ENCODE measurements at regions not wholly inside any gene's neighbourhood (a gene's known extent, or its start where the extent isn't known, plus 50 kb on each side); places are given as distances from the start of the nearest gene placed in this dataset.

DNA sequence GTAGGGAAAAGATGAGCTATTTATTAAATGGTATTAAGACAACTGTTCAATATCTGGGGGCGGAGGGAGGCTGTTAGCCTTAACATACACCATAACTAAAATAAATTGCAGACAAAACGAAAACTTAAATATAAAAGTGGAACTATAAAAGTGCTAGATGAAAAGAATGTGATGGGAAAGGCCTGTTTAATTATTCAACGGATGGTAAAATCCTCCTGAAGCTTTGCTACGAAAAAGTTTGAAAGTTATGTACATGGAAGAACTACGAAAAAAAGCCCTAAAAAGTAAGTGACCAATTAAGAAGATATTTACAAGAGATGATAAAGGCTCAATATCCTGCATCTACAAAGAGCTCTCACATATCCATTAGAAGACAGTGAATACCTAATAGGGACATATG lies 197.8 kb upstream of the IER5L start:
- no peaks in the 10 kb centered on the region for H3K4me1 ChIP-seq (ENCODE audit: control insufficient read depth, insufficient read depth, low read length)
- H3K36me3 ChIP-seq (ENCODE audit: control insufficient read depth, insufficient read depth, low read length, severe bottlenecking) = no peaks in the 10 kb centered on the region
- H3K4me3 ChIP-seq (ENCODE audit: low read length) = no peak overlapping the region
- H3K27me3 ChIP-seq (replicated peaks; ENCODE audit: control insufficient read depth, insufficient read depth, low read length) = peaks cover 6% of the 10 kb centered on the region
- no peak for DNase-seq (ENCODE audit: low read depth)
- H3K9me3 ChIP-seq (ENCODE audit: control insufficient read depth, low read length) = peaks cover under 1% of the 10 kb centered on the region
- H3K9ac ChIP-seq (ENCODE audit: low read length) = no peak overlapping the region

DNA sequence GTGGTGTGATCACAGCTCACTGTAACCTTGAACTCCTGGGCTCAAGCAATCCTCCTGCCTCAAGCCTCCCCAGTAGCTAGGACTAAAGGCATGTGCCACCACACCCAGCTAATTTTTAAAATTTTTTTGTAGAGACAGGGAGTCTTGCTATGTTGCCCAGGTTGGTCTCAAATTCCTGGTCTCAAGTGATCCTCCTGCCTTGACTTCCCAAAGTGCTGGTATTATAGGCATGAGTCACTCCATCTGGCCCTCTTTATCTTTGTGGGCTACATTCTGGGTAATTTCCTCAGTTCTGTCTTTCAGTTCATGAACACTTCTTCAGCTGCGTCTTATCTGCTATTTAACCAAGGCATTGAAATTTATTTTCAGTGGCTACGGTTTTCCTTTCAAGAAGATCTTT lies 196.6 kb upstream of the IER5L start:
- H3K9ac ChIP-seq (ENCODE audit: low read length) = no peak overlapping the region
- no peak for DNase-seq (ENCODE audit: low read depth)
- H3K36me3 ChIP-seq (ENCODE audit: control insufficient read depth, insufficient read depth, low read length, severe bottlenecking) = no peaks in the 10 kb centered on the region
- peaks cover 6% of the 10 kb centered on the region for H3K27me3 ChIP-seq (replicated peaks; ENCODE audit: control insufficient read depth, insufficient read depth, low read length)
- no peak overlapping the region for H3K4me3 ChIP-seq (ENCODE audit: low read length)
- no peaks in the 10 kb centered on the region for H3K4me1 ChIP-seq (ENCODE audit: control insufficient read depth, insufficient read depth, low read length)
- peaks cover 7% of the 10 kb centered on the region for H3K9me3 ChIP-seq (ENCODE audit: control insufficient read depth, low read length)

DNA sequence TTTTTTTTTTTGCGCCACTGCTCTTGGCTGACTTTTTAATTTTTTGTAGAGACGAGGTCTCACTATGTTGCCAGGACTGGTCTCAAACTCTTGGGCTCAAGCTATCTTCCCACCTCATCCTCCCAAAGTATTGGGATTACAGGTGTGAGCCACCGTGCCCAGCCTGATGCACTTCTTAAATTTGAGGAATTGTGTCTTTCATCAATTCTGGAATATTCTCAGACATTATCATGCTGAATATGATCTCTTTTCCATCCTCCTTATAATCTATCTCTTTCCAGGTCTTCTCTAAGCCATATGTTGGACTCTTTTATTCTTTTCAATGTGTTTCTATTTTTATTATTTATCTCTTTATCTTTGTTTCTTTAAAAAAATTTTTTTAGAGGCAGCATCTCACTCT lies 196.2 kb upstream of the IER5L start:
- no peaks in the 10 kb centered on the region for H3K36me3 ChIP-seq (ENCODE audit: control insufficient read depth, insufficient read depth, low read length, severe bottlenecking)
- DNase-seq (ENCODE audit: low read depth) = no peak
- H3K9me3 ChIP-seq (ENCODE audit: control insufficient read depth, low read length) = peaks cover 11% of the 10 kb centered on the region
- no peaks in the 10 kb centered on the region for H3K4me1 ChIP-seq (ENCODE audit: control insufficient read depth, insufficient read depth, low read length)
- no peak overlapping the region for H3K4me3 ChIP-seq (ENCODE audit: low read length)
- H3K27me3 ChIP-seq (replicated peaks; ENCODE audit: control insufficient read depth, insufficient read depth, low read length) = peaks cover 6% of the 10 kb centered on the region
- H3K9ac ChIP-seq (ENCODE audit: low read length) = no peak overlapping the region

DNA sequence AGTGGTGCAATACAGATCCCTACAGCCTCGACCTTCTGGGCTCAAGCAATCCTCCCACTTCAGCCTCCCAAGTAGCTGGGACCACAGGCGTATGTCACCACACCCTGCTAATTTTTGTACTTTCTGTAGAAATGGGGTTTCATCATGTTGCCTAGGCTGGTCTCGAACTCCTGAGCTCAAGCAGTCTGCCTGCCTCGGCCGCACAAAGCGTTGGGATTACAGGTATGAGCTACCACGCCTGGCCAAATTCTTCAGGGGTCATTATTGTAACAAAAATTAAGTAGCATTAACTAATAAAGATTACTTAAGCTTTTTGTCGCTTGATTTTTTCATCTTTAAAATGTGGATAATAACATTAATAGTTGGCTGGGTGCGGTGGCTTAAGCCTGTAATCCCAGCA lies 195.3 kb upstream of the IER5L start:
- Histone ChIP-seq H3K4me3 (ENCODE audit: low read length) (no peak overlapping the region), H3K36me3 (ENCODE audit: control insufficient read depth, insufficient read depth, low read length, severe bottlenecking) (no peaks in the 10 kb centered on the region), H3K27me3 (replicated peaks; ENCODE audit: control insufficient read depth, insufficient read depth, low read length) (peaks cover 4% of the 10 kb centered on the region), H3K9ac (ENCODE audit: low read length) (no peak overlapping the region), H3K4me1 (ENCODE audit: control insufficient read depth, insufficient read depth, low read length) (no peaks in the 10 kb centered on the region), H3K9me3 (ENCODE audit: control insufficient read depth, low read length) (peaks cover 12% of the 10 kb centered on the region)
- no peak for DNase-seq (ENCODE audit: low read depth)

DNA sequence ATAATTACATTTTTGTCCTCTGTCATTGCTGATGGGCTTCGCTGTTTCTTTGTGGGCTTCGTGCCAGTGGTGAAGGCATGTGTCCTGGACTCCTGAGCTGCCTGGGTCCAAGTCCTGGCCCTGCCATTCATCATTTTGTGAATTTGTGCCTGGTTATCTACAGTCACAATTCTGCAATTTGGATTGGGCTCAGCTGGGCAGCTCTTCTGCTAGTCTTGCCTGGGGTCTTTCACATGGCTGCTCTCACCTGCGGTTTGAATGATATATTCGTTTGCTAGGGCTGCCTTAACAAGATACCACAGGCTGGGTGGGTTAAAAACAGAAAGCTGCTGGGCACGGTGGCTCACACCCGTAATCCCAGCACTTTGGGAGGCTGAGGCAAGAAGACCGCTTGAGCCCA lies 192.7 kb upstream of the IER5L start:
- Histone ChIP-seq H3K9me3 (ENCODE audit: control insufficient read depth, low read length) (peaks cover 12% of the 10 kb centered on the region), H3K4me3 (ENCODE audit: low read length) (no peak overlapping the region), H3K9ac (ENCODE audit: low read length) (no peak overlapping the region), H3K4me1 (ENCODE audit: control insufficient read depth, insufficient read depth, low read length) (no peaks in the 10 kb centered on the region), H3K27me3 (replicated peaks; ENCODE audit: control insufficient read depth, insufficient read depth, low read length) (no peaks in the 10 kb centered on the region), H3K36me3 (ENCODE audit: control insufficient read depth, insufficient read depth, low read length, severe bottlenecking) (no peaks in the 10 kb centered on the region)
- no peak for DNase-seq (ENCODE audit: low read depth)

DNA sequence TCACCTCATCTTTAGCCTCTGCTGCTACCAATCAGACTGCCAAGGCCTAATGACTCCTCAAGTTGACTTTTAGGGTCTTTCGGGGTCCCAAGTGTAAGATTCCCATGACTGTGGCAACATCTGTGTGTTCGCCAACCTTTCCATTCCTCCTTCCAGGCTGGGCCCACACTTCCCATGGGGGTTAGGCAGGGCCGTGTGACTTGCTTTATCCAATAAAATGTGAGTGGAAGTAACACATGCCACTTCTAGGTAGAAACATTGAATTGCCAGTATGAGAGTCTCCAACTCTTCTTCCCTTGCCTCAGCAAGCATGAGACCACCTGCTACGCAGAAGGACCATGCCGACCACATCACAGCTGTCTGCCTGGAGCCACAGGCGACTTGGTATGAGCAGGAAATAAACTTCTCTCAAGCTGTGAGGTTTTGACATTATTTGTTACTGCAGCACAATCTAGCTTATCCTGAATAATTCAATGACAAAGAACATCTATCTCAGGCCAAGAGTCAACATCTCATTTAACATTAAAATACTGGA lies 190.4 kb upstream of the IER5L start:
- H3K9me3 ChIP-seq (ENCODE audit: control insufficient read depth, low read length) = peaks cover 12% of the 10 kb centered on the region
- no peaks in the 10 kb centered on the region for H3K27me3 ChIP-seq (replicated peaks; ENCODE audit: control insufficient read depth, insufficient read depth, low read length)
- no peak overlapping the region for H3K9ac ChIP-seq (ENCODE audit: low read length)
- H3K4me1 ChIP-seq (ENCODE audit: control insufficient read depth, insufficient read depth, low read length) = peaks cover 8% of the 10 kb centered on the region
- no peaks in the 10 kb centered on the region for H3K36me3 ChIP-seq (ENCODE audit: control insufficient read depth, insufficient read depth, low read length, severe bottlenecking)
- DNase-seq (ENCODE audit: low read depth) = no peak
- H3K4me3 ChIP-seq (ENCODE audit: low read length) = no peak overlapping the region

DNA sequence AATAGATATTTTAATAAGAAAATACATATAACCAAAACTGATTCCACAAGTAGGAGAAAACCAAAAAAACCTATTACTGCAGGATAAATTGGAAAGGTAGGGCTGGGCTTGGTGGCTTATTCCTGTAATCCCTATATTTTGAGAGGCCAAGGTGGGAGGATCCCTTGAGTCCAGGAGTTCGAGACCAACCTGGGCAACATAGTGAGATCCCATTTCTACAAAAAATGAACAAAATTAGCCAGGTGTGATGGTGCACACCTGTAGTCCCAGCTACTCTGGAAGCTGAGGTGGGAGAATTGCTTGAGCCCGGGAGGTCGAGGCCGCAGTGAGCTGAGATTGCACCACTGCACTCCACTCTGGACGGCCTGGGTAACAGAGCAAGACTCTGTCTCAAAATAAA lies 189.2 kb upstream of the IER5L start:
- Histone ChIP-seq H3K36me3 (ENCODE audit: control insufficient read depth, insufficient read depth, low read length, severe bottlenecking) (no peaks in the 10 kb centered on the region), H3K27me3 (replicated peaks; ENCODE audit: control insufficient read depth, insufficient read depth, low read length) (no peaks in the 10 kb centered on the region), H3K4me3 (ENCODE audit: low read length) (no peak overlapping the region), H3K9me3 (ENCODE audit: control insufficient read depth, low read length) (peaks cover 12% of the 10 kb centered on the region), H3K4me1 (ENCODE audit: control insufficient read depth, insufficient read depth, low read length) (peaks cover 8% of the 10 kb centered on the region), H3K9ac (ENCODE audit: low read length) (no peak overlapping the region)
- no peak for DNase-seq (ENCODE audit: low read depth)

DNA sequence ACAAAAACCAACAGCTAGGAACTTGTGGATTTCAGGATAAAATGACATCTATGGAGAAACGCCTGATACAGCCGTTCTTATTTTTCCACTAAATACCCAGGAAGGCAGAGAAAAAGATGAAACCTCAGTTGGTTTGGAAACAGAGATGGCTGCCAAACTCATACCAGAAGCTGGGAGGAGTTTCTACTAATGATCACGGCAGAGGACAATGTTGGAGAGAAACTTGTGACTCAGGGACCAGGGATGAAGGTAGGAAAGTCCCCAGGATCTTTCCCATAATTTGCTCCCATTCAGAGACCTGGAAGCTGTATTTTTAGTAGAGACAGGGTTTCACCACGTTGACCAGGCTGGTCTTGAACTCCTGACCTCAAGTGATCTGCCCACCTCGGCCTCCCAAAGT lies 187.1 kb upstream of the IER5L start:
- Histone ChIP-seq H3K4me3 (ENCODE audit: low read length) (peak overlapping the region; percentile 73), H3K9ac (ENCODE audit: low read length) (peak overlapping the region; percentile 71), H3K36me3 (ENCODE audit: control insufficient read depth, insufficient read depth, low read length, severe bottlenecking) (no peaks in the 10 kb centered on the region), H3K4me1 (ENCODE audit: control insufficient read depth, insufficient read depth, low read length) (peaks cover 8% of the 10 kb centered on the region), H3K9me3 (ENCODE audit: control insufficient read depth, low read length) (peaks cover 6% of the 10 kb centered on the region), H3K27me3 (replicated peaks; ENCODE audit: control insufficient read depth, insufficient read depth, low read length) (no peaks in the 10 kb centered on the region)
- DNase-seq (ENCODE audit: low read depth) = no peak

DNA sequence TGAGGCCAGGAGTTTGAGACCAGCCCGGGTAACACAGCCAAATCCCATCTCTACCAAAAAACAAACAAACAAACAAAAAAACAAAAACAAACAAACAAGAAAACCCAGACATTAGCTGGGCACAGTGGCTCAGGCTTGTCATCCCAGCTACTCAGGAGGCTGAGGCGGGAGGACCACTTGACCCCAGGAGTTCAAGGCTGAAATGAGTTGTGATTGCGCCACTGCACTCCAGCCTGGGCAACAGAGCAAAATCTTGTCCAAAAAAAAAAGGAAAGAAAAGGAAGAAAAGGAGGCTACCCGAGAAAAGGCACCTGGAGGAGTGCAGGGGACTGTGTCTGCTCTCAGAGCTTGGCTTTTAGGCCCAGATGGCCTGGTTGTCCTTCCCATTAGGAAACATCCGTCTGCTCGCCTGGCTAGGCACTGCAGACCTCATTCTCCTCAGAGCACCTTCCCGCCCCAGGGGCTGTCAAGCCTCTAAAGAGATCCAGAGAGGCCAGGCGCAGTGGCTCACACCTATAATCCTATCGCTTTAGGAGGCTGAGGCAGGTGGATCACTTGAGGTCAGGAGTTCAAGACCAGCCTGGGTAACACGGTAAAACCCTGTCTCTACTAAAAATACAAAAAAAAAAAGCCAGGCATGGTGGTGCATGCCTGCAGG lies 185.3 kb upstream of the IER5L start:
- DNase-seq (ENCODE audit: low read depth) = no peak
- Histone ChIP-seq H3K9ac (ENCODE audit: low read length) (peak overlapping the region; percentile 34), H3K36me3 (ENCODE audit: control insufficient read depth, insufficient read depth, low read length, severe bottlenecking) (no peaks in the 10 kb centered on the region), H3K27me3 (replicated peaks; ENCODE audit: control insufficient read depth, insufficient read depth, low read length) (no peaks in the 10 kb centered on the region), H3K9me3 (ENCODE audit: control insufficient read depth, low read length) (no peaks in the 10 kb centered on the region), H3K4me1 (ENCODE audit: control insufficient read depth, insufficient read depth, low read length) (peaks cover 8% of the 10 kb centered on the region), H3K4me3 (ENCODE audit: low read length) (no peak overlapping the region)

DNA sequence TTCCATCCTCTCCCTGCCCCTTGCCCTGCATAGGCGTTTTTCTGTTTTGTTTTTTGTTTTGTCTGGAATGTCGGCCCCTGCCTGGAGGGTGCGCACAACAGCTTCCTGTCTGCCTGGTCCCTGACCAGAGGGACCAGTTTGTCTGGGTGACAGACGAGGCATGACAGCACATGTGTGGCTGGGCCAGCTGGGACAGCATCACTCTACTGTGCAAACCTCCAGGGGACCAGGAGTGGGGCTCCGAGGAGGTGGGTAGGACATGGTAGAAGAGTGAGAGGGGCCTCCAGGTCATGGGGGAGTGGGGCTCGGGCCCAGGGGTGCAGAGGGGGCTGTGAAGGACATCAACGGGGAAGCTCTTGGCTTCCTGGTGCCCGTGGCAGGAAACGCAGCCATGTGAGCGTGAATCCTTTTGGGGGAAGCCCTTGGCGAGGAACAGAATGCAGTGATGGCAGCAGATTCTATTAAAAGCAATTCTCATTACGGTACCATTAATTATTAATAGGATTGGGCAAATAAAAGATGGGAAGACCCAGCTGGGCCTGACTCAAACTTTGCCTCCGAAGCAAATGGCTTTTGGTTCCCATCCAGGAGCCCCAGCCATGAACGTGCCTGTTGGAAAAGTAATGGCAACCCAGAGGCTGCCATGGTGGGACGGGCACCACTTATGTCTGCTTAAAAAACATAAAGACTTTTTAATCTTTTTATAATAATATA lies 184.4 kb upstream of the IER5L start:
- H3K36me3 ChIP-seq (ENCODE audit: control insufficient read depth, insufficient read depth, low read length, severe bottlenecking) = no peaks in the 10 kb centered on the region
- no peaks in the 10 kb centered on the region for H3K9me3 ChIP-seq (ENCODE audit: control insufficient read depth, low read length)
- no peak overlapping the region for H3K9ac ChIP-seq (ENCODE audit: low read length)
- H3K4me3 ChIP-seq (ENCODE audit: low read length) = no peak overlapping the region
- H3K27me3 ChIP-seq (replicated peaks; ENCODE audit: control insufficient read depth, insufficient read depth, low read length) = no peaks in the 10 kb centered on the region
- no peak for DNase-seq (ENCODE audit: low read depth)
- peaks cover 8% of the 10 kb centered on the region for H3K4me1 ChIP-seq (ENCODE audit: control insufficient read depth, insufficient read depth, low read length)

DNA sequence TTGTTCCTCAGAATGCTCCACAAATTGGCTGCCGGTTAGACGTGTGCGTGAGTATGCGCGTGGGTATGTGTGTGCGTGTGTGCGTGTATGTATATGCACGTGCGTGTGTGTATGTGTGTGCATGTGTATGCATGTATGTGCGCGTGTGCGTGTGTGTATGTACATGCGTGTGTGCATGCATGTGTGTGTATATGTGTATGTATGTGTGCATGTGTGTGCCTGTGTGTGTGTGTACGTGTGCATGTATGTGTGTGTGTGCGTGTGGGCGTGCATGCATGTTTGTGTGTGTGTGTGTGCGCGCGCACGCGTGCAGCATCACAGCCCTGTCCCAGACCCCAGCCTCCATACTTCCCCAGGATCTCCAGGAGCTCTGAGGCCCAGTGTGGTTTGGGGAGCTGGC lies 183.1 kb upstream of the IER5L start:
- H3K4me1 ChIP-seq (ENCODE audit: control insufficient read depth, insufficient read depth, low read length) = peaks cover 8% of the 10 kb centered on the region
- H3K9ac ChIP-seq (ENCODE audit: low read length) = no peak overlapping the region
- no peaks in the 10 kb centered on the region for H3K36me3 ChIP-seq (ENCODE audit: control insufficient read depth, insufficient read depth, low read length, severe bottlenecking)
- no peak overlapping the region for H3K4me3 ChIP-seq (ENCODE audit: low read length)
- no peak for DNase-seq (ENCODE audit: low read depth)
- peaks cover 6% of the 10 kb centered on the region for H3K27me3 ChIP-seq (replicated peaks; ENCODE audit: control insufficient read depth, insufficient read depth, low read length)
- peaks cover 1% of the 10 kb centered on the region for H3K9me3 ChIP-seq (ENCODE audit: control insufficient read depth, low read length)
